ENCODE measurements at regions not wholly inside any gene's neighbourhood (a gene's known extent, or its start where the extent isn't known, plus 50 kb on each side); places are given as distances from the start of the nearest gene placed in this dataset.

DNA sequence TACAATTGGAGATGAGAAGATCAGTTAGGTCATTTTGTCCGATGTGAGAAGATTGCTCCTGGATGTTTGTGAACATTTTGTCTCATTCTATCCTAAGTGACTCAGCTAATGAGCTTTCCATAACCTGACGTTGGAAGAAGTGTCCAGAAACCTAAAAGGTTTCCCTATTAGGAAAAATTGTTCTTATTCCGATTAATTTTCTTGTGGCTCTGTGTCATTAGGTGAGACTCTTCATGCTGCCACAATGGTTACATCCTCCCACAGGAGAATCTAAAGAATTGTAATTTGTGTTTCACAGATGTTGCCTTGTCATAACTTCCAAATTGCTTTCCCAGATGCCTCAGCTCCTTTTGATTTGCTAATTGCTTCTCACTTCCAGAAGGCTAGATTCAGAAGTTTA is 261.0 kb upstream of the APCDD1 start:
- Histone ChIP-seq H3K36me3 (ENCODE audit: control insufficient read depth in 2 of 2, extremely low read depth in 1 of 2, insufficient read depth in 2 of 2, low read length in 2 of 2) (no peaks in the 10 kb centered on the region), H3K27ac (ENCODE audit: control insufficient read depth, insufficient read depth, low read length) (no peak overlapping the region), H3K79me2 (ENCODE audit: control insufficient read depth, insufficient read depth, low read length) (no peaks in the 10 kb centered on the region), H3K4me1 (ENCODE audit: control insufficient read depth, extremely low read depth, insufficient read depth, low read length) (peaks cover 14% of the 10 kb centered on the region), H4K20me1 (ENCODE audit: control insufficient read depth, extremely low read depth, insufficient read depth, low read length) (no peaks in the 10 kb centered on the region), H3K9me3 (ENCODE audit: control insufficient read depth, low read depth, low read length) (no peaks in the 10 kb centered on the region), H3K9ac (ENCODE audit: control insufficient read depth, extremely low read depth, insufficient read depth, low read length) (no peak overlapping the region), H2AFZ (ENCODE audit: control insufficient read depth, low read length) (no peak overlapping the region), H3K27me3 (ENCODE audit: control insufficient read depth, extremely low read depth, insufficient read depth, low read length) (no peaks in the 10 kb centered on the region), H3K4me3 (ENCODE audit: control insufficient read depth in 2 of 3, extremely low read depth in 1 of 3, insufficient read depth in 2 of 3, low read depth in 1 of 3, low read length in 3 of 3) (no peak overlapping the region), H3K4me2 (ENCODE audit: control insufficient read depth, extremely low read depth, insufficient read depth, low read depth, low read length) (no peak overlapping the region), H3K9me1 (ENCODE audit: control insufficient read depth, extremely low read depth, insufficient read depth, low read length) (no peaks in the 10 kb centered on the region)
- dilution Hi-C loops (cut with MboI; ENCODE audit: extremely low pct_ligation_motif_present, low sequenced_read_pairs): no loop called here
- TF ChIP-seq EZH2 (IDR thresholded peaks at IDR 0.05; ENCODE audit: low read length) (no peak), CTCF (optimal IDR thresholded peaks at IDR 0.05 in 1 of 3, IDR thresholded peaks at IDR 0.05 in 1 of 3, conservative IDR thresholded peaks at IDR 0.05 in 1 of 3; ENCODE audit: extremely low read depth in 1 of 3, insufficient read depth in 2 of 3, low read length in 3 of 3) (no peak)
- no peak for FAIRE-seq
- DNase-seq (ENCODE audit: low read depth, low spot score): no peak

DNA sequence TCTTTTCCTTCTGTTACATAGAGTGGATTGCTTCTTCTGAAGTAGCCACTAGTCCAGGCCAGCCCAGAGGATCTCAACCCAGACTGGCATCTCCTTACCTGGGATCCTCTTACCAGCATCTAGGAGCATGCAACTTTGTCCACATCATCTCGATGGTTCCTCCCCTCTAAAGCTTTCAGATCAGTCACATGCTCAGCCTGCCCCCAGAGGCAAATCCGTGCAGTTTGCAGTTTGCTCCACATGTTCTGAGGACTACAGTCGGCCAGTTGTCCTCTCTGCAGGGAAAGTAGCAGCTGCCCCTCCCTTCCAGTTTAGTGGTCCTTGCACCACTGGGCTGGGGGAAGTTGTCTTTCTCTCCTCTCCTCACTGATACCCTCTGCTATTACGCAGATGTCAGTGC is 259.8 kb upstream of the APCDD1 start:
- FAIRE-seq (no peak), DNase-seq (ENCODE audit: low read depth, low spot score) (no peak)
- Histone ChIP-seq H3K9ac (ENCODE audit: control insufficient read depth, extremely low read depth, insufficient read depth, low read length) (no peak overlapping the region), H3K4me3 (ENCODE audit: control insufficient read depth in 2 of 3, extremely low read depth in 1 of 3, insufficient read depth in 2 of 3, low read depth in 1 of 3, low read length in 3 of 3) (no peak overlapping the region), H3K4me1 (ENCODE audit: control insufficient read depth, extremely low read depth, insufficient read depth, low read length) (peaks cover 14% of the 10 kb centered on the region), H3K9me3 (ENCODE audit: control insufficient read depth, low read depth, low read length) (no peaks in the 10 kb centered on the region), H4K20me1 (ENCODE audit: control insufficient read depth, extremely low read depth, insufficient read depth, low read length) (no peaks in the 10 kb centered on the region), H3K27me3 (ENCODE audit: control insufficient read depth, extremely low read depth, insufficient read depth, low read length) (no peaks in the 10 kb centered on the region), H2AFZ (ENCODE audit: control insufficient read depth, low read length) (no peak overlapping the region), H3K9me1 (ENCODE audit: control insufficient read depth, extremely low read depth, insufficient read depth, low read length) (no peaks in the 10 kb centered on the region), H3K27ac (ENCODE audit: control insufficient read depth, insufficient read depth, low read length) (no peak overlapping the region), H3K79me2 (ENCODE audit: control insufficient read depth, insufficient read depth, low read length) (no peaks in the 10 kb centered on the region), H3K4me2 (ENCODE audit: control insufficient read depth, extremely low read depth, insufficient read depth, low read depth, low read length) (no peak overlapping the region), H3K36me3 (ENCODE audit: control insufficient read depth in 2 of 2, extremely low read depth in 1 of 2, insufficient read depth in 2 of 2, low read length in 2 of 2) (no peaks in the 10 kb centered on the region)
- TF ChIP-seq EZH2 (IDR thresholded peaks at IDR 0.05; ENCODE audit: low read length) (no peak), CTCF (optimal IDR thresholded peaks at IDR 0.05 in 1 of 3, IDR thresholded peaks at IDR 0.05 in 1 of 3, conservative IDR thresholded peaks at IDR 0.05 in 1 of 3; ENCODE audit: extremely low read depth in 1 of 3, insufficient read depth in 2 of 3, low read length in 3 of 3) (no peak)
- dilution Hi-C loops (cut with MboI; ENCODE audit: extremely low pct_ligation_motif_present, low sequenced_read_pairs): no loop called here

Data from keratinocyte (primary cell).